A549 (cell line): ENCODE measurements at regions not wholly inside any gene's neighbourhood (a gene's known extent, or its start where the extent isn't known, plus 50 kb on each side); places are given as distances from the start of the nearest gene placed in this dataset.

Experiments used
- RCOR1 ChIP-seq: fragments of 150-350 bp; IDR thresholded peaks from 2 replicates; pipeline ENCODE4 v1.6.1; 2014; ENCODE audit warnings: antibody characterized with exemption, low read length, low read depth
- REST ChIP-seq: fragments of 200-600 bp; sonication (generic); IDR thresholded peaks from 2 replicates; pipeline ENCODE4 v1.6.1; 2016; ENCODE audit warnings: antibody characterized with exemption, mild to moderate bottlenecking, moderate library complexity
- SMC3 ChIP-seq: fragments of >200 bp; sonication (Bioruptor Twin); formaldehyde crosslinking; IDR thresholded peaks from 3 replicates; pipeline ENCODE4 v1.6.1; 2018; ENCODE audit warnings: inconsistent platforms

- TF ChIP-seq RCOR1 = no peak
- TF ChIP-seq SMC3 = no peak
- no peak for TF ChIP-seq REST
Observed at GRCh38 chr15:96042734-96043224, 287.7 kb upstream of the NR2F2 start.
